ENCODE measurements at regions not wholly inside any gene's neighbourhood (a gene's known extent, or its start where the extent isn't known, plus 50 kb on each side); places are given as distances from the start of the nearest gene placed in this dataset.

- no peak for DNase-seq (ENCODE audit: low read depth in 2 of 2)
These were observed 103.8 kb upstream of the MED13L start for GRCh38 chr12:116381240-116381743.

DNA sequence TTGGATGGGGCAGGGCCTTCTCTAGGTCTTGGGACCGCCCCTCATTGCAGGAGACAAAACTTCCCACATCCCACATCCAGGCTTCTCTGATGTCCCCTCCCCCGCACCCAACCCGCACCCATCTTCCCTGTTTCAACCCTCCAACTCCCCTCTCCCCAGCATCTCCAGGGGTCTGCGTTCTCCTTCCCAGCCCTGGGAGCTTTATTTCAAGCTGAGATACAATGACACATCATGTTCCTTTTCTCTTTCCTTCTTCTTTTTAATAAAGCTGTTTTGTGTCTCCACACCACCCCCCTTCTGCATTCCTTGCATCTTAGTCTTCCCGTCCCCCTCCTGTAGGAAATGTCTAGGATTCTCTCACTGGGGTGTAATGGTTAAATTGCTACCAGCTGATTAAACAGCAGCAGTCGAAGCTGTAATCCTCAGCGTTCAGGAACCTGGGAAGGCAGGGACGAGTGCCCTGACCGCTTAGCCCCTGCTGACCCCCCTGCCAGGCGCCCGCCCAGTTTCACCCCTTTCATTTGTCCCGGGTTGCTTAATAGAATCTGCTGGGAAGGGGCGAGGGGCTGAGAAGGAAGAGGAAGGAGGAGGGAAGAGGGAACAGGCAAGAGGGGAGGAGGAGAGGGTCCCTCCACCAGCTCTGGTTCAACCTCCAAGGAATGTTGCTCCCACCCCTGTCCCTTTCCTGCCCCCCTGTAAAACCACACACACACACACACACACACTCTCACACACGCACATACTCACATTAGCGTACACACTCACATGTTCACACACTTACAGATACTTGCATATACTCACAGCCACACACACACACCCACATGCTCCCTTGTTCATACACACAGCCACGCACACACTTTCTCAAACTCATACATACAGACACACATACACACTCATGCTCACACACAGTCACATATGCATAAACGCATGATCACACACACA lies 104.5 kb upstream of the MED13L start:
- no peak for DNase-seq (ENCODE audit: low read depth in 2 of 2)

GRCh38 chr12:116382686-116383530 lies 105.4 kb upstream of the MED13L start:
- no peak for DNase-seq (ENCODE audit: low read depth in 2 of 2)

DNA sequence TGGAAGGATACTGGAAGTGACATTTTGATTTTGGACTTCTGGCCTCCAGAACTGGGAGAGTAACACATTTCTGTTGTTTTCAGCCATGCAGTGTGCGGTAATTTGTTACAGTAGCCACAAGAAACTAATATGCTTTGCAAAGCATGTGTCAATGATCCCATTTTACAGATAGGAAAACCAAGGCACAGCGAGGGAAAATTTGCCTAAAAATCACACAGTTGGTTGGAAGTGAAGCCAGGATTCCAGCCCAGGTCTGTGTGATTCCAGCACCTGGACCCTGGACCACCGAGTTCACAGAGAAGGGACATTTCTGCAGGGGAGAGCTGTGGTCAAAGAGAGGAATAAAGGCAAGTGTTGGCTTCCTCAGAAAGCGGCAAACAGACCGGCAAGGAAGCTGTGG lies 106.7 kb upstream of the MED13L start:
- no peak for DNase-seq (ENCODE audit: low read depth in 2 of 2)

DNA sequence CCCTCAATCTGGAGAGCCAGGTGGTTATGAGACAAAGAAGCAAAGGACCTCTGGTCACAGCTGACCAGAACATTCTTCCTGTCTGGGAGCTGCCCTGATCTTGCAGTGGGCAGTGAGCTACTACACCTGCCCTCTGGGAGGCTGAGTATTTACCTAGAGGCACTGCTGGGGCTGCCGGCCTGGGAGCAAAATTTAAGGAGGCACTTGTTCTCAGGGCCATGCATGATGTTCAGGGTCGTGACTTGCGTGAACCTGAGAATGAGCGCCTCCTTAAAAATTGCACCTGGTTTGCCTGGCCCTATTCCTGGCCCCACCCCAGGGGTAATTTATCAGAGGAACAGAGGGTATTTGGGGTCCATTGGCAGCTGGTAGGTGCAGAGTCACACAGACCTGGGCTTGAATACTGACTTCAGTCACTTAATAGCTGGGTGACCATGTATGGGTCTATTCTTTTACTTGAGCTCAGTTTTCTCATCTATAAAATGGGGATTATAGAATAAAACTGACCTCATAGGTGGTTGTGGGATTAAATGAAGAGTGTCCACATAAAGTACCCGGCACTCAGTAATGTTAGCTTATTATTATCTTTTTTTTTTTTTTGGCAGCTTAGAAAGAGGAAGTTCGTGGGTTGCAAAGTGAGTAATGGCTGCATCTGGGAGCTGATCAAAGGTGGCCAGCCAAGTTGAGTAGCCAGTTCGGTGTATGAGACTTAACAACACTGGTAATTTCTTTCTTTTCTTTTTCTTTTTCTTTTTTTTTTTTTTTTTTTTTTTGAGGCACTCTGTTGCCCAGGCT lies 107.4 kb upstream of the MED13L start:
- no peak for DNase-seq (ENCODE audit: low read depth in 2 of 2)

DNA sequence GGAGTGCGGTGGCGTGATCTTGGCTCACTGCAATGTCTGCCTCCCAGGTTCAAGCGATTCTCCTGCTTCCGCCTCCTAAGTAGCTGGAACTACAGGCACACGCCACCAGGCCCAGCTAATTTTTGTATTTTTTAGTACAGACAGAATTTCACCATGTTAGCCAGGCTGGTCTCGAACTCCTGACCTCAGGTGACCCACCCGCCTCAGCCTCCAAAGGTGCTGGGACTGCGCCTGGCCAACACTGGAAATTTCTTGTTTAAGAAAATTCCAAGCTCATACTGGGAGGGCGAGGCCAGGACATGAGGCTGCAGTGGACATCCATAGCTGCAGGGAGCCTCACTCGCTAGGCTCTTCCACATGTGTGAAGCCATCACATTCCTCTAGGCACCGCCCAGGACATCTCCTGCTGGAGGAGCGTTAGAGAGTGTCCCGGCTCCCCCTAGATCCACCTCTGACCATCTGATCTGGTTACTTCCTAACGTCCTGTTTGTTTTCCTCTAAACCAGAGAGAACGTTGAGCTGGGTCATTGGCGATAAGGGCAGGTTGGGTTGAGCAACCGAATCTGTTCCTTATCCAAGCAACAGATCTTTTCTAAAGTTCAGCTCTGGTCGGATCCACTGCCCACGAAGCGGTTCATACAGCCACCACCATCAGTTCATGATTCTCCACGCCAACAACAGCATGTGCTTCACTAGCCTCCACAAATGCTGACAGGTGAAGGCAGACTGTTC lies 108.2 kb upstream of the MED13L start:
- DNase-seq (ENCODE audit: low read depth in 2 of 2) = no peak

- no peak for DNase-seq (ENCODE audit: low read depth in 2 of 2)
These were observed 111.8 kb upstream of the MED13L start for GRCh38 chr12:116389326-116389725.

DNA sequence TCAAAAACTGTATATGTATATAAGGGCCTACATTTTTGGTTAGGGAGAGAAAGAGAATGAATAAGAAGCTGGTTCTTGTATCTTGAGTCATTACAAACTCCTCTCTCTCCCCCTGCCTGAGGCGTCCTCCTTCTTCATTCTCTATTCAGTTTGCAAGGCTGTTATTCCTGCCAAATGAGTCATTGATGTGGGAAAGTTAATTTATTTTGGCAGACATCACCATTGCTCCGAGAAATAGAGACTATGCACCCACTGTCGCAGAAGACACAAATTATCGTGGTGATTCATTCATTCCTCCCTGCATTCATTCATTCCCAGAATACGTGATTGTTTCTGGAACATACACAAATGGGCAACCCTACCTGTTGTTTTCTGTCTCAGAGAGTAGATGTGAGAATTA lies 112.5 kb upstream of the MED13L start:
- no peak for DNase-seq (ENCODE audit: low read depth in 2 of 2)

- DNase-seq (ENCODE audit: low read depth in 2 of 2) = no peak
These were observed 113.2 kb upstream of the MED13L start for GRCh38 chr12:116390401-116391335.

DNA sequence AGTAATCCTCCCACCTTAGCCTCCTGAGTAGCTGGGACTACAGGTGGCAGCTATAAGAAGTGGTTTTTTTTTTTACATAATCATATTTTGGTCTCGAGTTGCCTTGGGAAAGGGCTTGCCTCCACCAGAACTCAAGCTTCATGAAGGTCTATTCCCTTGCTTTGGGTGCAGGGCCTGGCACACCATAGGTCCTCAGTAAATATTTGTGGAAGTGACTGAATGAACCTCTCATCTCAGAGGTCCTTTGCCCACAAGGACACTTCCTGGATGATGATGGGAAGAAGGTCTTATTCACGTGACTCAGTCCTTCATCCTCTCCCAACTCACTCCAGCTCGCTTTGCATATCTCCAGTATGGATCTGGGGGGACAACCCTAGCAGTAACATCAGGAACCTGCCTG lies 114.0 kb upstream of the MED13L start:
- DNase-seq (ENCODE audit: low read depth in 2 of 2) = no peak

- no peak for DNase-seq (ENCODE audit: low read depth in 2 of 2)
These were observed 114.6 kb upstream of the MED13L start for GRCh38 chr12:116392061-116392460.

DNA sequence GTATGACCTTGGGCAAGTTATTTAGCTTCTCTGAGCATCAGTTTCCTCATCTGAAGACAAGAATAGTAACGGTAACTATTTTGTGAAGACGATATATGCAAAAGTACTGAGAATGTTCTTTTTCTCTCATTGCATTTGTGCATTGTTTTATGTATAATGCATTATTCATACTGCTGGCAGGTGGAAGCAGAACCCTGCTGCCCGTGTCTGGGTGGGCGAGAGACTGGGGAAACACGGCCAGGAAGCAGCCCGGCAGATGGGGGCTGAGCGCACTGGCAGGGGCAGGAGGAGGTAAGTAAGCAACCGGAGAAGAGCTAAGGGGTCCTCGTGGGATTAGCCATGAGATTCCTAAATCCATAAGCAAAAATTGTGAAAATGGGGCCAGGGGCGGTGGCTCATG lies 115.8 kb upstream of the MED13L start:
- DNase-seq (ENCODE audit: low read depth in 2 of 2) = no peak

DNA sequence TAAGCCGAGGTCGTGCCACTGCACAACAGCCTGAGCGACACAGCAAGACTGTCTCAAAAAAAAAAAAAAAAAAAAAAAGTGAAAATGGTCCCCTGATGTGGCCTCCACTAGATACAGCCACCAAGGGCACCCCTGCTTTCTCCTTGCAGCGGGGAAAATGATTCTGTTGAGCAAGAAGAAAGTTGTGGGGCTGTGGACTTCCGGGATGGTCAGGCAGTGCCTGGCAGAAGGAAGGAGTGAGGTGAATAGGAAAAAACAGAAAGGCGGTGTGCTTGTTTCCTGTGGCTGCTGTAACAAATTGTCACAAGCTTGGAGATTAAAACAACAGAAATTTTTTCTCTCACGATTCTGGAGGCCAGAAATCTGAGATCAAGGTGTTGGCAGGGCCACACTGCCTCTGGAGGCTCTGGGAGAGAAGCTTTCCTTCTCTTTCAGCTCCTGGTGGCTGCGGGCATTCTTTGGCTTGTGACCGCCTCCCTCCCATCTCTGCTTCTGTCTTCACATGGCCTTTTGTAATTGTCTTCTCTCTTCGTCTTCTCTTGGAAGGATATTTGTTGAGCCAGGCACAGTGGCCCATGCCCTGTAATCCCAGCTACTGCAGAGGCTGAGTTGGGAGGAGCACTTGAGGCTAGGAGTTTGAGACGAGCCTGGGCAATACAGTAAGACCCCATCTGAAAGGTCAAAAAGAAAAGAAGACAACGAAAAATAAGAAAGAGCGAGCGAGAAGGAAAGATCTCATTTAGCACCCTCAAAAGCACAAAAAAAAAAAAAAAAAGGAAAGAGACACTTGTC lies 116.6 kb upstream of the MED13L start:
- no peak for DNase-seq (ENCODE audit: low read depth in 2 of 2)

DNA sequence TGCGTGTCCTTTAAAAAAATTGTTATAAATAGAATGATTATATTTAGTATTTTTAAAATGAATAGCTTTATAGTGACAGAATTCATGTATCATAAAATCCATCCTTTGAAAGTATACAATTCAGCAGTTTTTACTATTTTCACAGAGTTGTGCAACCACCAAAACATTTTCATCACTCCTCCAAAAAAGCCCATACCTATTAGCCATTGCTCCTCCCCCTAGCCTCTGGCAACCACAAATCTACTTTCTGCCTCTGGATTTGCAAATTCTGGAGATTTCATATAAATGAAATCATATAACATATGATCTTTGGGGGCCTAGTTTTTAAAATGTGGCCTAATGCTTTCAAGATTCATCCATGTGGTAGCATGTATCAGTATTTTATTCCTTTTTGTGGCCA lies 117.9 kb upstream of the MED13L start:
- no peak for DNase-seq (ENCODE audit: low read depth in 2 of 2)

DNA sequence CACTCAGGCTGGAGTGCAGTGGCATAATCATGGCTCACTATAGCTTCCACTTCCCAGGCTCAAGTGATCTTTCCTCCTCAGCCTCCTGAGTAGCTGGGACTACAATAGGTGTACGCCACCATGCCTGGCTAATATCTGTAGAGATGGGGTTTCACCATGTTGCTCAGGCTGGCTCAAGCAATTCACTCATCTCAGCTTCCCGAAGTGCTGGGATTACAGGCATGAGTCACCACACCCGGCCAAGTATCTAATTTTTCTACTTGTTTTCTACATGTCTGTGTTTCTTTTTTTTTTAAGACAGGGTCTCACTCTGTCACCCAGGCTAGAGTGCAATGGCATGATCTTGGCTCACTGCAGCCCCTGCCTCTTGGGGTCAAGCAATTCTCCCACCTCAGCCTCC lies 119.7 kb upstream of the MED13L start:
- no peak for DNase-seq (ENCODE audit: low read depth in 2 of 2)

DNA sequence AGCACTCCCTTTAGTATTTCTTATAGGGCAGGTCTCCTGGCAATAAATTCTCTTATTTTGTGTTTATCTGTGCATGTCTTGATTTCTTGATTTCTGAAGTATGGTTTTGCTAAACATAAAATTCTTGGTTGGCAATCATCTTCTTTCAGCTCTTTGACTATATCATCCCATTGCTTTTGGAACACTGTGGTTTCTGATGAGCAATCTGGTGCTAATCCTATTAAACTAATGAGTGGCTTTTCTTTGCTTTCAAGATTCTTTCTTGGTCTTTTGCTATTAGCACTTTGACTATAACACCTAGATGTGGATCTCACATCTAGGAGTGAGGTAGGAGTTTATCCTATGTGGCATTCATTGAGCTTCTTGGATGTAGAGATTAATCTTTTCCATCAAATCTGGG lies 120.7 kb upstream of the MED13L start:
- DNase-seq (ENCODE audit: low read depth in 2 of 2) = no peak

GRCh38 chr12:116399055-116399454 lies 121.6 kb upstream of the MED13L start:
- no peak for DNase-seq (ENCODE audit: low read depth in 2 of 2)

- no peak for DNase-seq (ENCODE audit: low read depth in 2 of 2)
These were observed 123.3 kb upstream of the MED13L start for GRCh38 chr12:116400636-116401372.
